Renal cortex interstitium (tissue), 11 donors: ENCODE measurements at regions not wholly inside any gene's neighbourhood (a gene's known extent, or its start where the extent isn't known, plus 50 kb on each side); places are given as distances from the start of the nearest gene placed in this dataset.

Source experiments
- DNase-seq, 11 donors: peaks; one replicate each; pipeline ENCODE4 v3.0.0-alpha.2; 2013; ENCODE audit warnings: low read depth in 9 of 11, low spot score in 4 of 11; ENCODE audit errors: extremely low read depth in 1 of 11

GRCh38 chr1:226816576-226816975 is 53.8 kb upstream of the PSEN2 start:
- DNase-seq: no peak

GRCh38 chr1:226814751-226815537 is 55.5 kb upstream of the PSEN2 start:
- DNase-seq: peak in 8 of 11 donors; percentile 19 to 50 (median 45)

- DNase-seq: no peak
Observed at GRCh38 chr1:226813671-226814591, 56.5 kb upstream of the PSEN2 start.

- DNase-seq: no peak
Observed at GRCh38 chr1:226810681-226811080, 59.7 kb upstream of the PSEN2 start.

DNA sequence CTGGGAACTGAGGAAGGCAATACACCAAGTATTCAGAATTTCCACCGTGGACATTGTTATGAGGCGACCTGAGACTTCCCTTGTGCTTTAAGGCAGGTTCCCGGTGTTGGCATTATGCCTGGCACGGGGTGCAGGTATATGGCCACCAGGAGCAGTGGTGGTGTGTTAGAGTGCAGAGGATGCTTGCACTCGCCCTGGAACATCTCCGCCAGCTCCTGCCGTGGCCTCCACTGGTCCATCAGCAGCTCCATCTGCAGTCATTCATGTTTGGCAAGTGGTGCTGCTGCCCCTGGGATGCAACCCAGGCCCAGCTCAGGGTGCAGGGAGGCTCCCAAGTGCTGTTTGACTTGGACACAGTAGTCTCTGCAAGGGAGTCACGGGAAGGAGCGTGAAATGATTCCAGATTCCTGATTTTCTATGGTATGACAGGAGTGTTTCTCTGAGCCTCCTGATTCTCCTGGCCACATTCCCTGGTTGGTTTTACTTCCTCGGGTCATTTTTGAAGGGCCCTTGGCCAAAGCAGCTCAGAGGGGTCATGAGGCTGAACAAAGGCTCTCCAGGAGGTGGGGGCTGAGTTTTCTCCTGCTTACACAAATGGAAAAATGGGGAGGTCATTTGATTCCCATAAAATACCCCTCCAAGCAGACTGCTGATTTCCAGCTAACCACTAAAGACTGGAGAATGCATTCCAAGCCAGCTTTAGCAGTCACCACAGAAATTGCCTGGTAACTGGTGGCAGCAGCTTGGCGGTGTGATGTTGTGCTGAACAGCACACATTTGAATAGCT is 60.4 kb upstream of the PSEN2 start:
- no peak for DNase-seq

GRCh38 chr1:226808501-226808900 is 61.9 kb upstream of the PSEN2 start:
- no peak for DNase-seq

GRCh38 chr1:226806988-226807387 is 63.4 kb upstream of the PSEN2 start:
- no peak for DNase-seq

- DNase-seq: no peak
Observed at GRCh38 chr1:226804907-226805759, 65.3 kb upstream of the PSEN2 start.

DNA sequence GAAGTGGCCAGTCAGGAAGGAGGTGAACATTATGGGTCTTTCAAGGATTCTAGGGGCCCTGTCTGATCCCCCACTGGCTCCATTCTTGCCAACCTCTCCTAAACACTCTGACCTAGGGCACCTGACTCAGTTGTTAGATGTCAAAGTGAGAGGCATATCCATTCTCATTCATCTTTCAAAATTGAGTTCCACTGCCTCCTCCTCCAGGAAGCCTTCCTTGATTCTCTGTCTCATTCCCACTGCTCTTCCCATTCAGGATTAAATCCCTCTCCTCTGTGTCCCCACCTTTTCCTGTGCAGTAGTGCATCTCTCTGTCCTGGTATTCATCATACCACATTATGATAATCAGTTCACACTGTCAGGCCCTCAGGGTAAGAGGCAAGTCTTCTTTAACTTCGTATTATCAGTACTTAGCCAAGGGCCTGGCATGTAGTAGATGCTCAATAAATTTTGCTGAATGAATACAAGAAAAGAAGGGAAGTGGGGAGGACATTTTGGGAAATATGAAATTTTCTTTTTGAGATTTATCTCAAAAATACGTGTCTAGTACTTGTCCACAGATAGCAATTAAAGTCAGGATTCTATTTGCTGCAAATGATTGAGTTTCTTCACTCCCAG is 61.8 kb upstream of the ITPKB start:
- no peak for DNase-seq

GRCh38 chr1:226799634-226800281 is 60.7 kb upstream of the ITPKB start:
- DNase-seq: no peak

- no peak for DNase-seq
Observed at GRCh38 chr1:226798427-226799411, 59.6 kb upstream of the ITPKB start.

DNA sequence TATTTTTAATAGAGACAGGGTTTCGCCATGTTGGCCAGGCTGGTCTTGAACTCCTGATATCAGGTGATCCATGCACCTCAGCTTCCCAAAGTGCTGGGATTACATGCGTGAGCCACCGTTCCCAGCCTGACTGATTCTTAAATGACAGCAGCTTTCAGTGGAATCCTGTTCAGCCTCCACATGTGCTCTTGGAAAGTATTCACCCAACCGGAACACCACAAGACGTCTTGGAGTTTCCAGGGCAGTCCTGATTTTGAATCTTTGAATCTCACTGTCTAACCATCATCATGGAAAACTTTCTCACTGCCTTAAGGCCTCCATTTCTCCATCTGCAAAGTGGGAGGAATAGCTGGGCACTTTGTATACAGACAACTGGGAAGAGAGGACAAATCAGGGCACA is 58.1 kb upstream of the ITPKB start:
- DNase-seq: no peak

DNA sequence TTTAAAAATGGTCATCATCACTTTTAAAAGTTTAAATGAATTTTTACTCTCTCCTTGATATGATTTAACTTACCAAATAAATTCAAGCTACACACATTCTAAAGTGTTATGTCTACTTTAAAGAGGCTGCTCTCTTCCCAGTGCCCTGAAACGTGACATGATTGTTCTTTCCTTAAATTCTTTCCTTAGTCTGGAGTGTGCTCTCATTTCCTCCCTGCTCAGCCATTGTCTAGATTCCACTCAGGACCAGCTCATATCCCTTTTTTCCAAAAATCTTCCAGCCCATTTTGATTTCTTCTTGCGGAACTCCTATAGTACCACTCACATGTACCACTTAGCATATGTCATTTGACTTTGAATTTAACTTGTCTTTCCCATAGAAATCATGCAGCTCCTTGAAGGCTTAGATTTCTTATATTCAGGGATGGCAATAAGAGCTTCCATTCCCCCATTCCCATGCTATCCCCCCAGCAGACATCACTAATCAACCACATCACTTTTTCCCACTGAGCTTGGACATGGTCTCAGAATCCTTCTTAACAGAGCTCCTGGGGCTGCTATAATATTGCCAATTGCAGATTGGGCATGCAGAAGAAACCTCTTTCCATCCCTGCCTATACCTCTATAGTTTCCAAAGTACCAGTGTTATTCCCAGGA is 54.7 kb upstream of the ITPKB start:
- DNase-seq: no peak

DNA sequence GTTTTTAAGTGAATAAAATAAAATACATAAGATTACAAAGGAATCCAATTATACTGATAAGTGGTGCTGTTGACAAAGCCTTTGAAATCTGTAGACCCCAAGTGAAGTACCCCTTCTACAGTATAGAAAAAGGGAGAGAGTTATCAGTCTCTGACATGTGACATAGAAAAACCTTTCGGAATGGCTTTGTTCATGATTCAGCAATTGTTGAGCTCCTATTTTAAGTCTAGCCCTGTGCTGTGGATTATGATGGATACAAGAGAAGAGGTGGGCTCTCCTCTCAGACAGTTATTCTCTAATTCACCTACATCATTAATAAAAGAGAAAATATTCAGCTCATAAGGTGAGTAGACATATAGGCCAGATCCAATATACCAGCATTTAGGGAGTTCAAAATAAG is 53.3 kb upstream of the ITPKB start:
- no peak for DNase-seq

DNA sequence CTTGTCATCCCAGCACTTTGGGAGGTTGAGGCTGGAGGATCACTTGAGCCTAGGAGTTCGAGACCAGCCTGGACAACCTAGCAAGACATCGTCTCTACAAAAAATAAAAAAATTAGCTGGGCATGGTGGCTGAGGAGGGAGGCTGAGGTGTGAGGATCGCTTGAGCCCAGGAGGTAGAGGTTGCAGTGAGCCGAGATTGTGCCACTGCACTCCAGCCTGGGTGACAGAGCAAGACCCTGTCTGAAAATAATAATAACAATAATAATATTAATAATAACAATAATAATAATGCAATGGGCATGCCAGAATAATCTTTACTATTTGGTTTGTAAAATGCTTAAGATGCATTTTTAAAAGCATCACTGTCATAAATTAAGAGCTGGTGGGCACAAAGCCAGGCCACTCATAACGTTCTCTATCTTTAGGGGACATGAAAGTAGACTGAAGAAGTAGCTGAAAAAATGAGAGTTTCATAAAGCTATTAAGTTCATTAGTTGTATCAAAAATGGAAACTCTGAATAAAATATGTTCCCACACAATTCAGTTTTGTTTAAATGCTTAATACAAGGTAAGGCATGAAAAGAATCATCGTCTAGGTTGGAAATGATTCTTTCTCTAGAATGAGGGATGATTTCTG is 51.6 kb upstream of the ITPKB start:
- no peak for DNase-seq

DNA sequence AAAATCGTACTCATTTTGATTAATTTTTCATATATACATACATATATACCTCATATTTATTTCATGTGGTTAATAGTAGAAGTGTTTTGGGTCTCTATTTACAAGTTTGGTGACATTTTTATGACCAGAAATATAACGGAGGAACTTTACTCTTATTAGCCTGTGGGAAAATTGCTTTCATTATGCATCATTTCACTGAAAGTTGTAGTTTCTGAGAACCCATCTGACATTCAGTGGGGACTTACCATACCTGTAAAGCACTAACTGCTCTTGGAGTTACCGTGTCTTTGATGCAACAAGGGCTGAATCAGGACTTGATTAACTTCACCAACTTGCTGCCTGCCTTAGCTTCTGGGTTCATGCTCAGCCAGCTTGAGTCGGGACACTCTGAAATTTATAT is 49.9 kb upstream of the ITPKB start:
- DNase-seq: no peak
